ENCODE measurements at regions not wholly inside any gene's neighbourhood (a gene's known extent, or its start where the extent isn't known, plus 50 kb on each side); places are given as distances from the start of the nearest gene placed in this dataset.
"Not testable (repeated sequence)": the region's sequence is repeated elsewhere in the genome, so short reads cannot be mapped to it uniquely, and the experiment has no call there.

- DNase-seq (ENCODE audit: low read depth, low spot score) = no peak
- no peak overlapping the region for H3K27ac ChIP-seq
Measured at GRCh38 chr12:71385155-71385554, 54.4 kb upstream of the LGR5 start.

DNA sequence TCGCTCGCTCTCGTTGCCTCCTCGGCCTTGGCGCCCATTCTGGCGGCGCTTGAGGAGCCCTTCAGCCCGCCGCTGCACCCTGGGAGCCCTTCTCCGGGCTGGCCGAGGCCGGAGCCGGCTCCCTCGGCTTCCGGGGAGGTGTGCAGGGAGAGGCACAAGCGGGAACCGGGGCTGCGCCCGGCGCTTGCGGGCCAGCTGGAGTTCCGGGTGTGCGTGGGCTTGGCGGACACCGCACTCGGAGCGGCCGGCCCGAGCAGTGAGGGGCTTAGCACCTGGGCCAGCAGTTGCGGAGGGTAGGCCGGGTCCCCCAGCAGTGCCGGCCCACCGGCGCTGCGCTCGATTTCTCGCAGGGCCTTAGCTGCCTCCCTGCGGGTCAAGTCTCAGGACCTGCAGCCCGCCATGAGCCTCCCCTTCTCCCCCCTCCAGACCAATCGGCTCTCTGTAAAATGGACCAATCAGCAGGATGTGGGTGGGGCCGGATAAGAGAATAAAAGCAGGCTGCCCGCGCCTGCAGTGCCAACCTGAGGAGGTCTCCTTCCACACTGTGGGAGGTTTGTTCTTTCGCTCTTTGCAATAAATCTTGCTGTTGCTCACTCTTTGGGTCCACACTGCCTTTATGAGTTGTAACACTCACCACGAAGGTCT, 62.8 kb upstream of the LGR5 start:
- not testable (repeated sequence) for DNase-seq (ENCODE audit: low read depth, low spot score); H3K27ac ChIP-seq

GRCh38 chr12:71371122-71371521, 68.5 kb upstream of the LGR5 start:
- H3K27ac ChIP-seq = no peak overlapping the region
- DNase-seq (ENCODE audit: low read depth, low spot score) = no peak

DNA sequence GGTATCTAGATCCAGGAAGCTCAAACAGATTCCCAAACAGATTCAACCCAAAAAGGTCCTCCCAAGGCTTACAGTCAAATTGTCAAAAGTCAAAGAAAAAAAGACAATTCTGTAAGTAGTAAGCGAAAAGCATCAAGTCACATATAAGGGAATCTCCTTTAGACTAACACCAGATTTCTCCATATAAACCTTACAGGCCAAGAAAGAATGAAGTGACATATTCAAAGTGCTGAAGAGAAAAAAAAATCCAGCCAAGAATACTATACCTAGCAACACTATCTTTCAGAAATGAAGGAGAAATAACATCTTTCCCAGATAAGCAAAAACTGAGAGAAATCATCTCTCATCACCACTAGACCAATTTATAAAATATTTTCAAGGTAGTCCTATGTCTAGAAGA, 79.6 kb upstream of the LGR5 start:
- no peak for DNase-seq (ENCODE audit: low read depth, low spot score)
- no peak overlapping the region for H3K27ac ChIP-seq

DNA sequence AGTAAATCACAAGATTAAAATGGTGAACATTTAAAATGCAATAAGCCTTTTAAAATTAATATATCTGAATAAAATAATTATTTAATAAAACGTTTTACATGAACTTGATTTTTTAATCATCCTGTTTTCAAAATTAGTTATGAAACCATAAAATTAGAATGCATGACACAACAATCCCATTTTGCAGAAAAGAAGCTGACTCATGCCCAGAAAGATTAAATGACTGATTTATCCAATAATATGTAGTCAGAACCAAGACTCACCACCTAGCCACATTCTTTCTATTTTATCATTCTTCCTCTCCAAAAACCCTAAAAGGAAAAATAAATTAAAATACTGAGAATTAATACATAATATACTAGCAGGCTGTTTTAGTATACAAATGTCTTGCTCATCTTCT, 83.0 kb upstream of the LGR5 start:
- DNase-seq (ENCODE audit: low read depth, low spot score) = no peak
- H3K27ac ChIP-seq = no peak overlapping the region

DNA sequence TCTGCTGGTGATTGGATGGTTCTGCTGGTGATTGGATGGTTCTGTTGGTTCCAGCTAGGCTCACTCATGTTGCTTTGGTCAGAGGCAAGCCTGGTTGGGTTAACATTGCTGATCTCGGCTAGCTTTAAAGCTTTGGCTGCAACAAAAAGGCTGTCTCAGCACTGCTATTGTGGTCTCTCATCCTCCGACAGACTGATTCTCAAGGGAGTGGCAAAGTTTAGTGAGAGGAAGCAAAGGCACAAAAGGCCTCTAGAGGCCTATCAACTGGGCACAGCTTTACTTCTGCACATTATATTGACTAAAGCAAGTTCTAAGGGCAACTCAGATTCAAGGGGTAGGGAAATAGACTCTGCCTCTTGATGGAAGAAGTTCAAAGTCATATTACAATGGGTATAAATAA, 84.7 kb upstream of the LGR5 start:
- no peak overlapping the region for H3K27ac ChIP-seq
- DNase-seq (ENCODE audit: low read depth, low spot score) = no peak

DNA sequence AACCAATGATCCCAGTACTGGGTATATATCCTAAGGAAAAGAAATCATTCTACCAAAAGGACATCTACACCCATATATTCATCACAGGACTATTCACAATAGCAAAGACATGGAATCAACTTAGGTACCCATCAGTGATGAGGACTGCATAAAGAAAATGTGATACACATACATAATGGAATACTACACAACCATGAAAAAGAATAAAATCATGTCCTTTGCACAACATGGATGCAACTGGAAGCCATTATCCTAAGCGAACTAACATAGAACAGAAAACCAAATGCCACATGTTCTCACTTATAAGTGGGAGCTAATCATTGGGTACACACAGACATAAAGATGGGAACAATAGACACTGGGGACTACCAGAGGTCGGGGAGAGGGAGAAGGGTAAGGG, 86.0 kb upstream of the LGR5 start:
- H3K27ac ChIP-seq = no peak overlapping the region
- DNase-seq (ENCODE audit: low read depth, low spot score) = no peak

GRCh38 chr12:71349950-71350349, 89.6 kb upstream of the LGR5 start:
- no peak overlapping the region for H3K27ac ChIP-seq
- no peak for DNase-seq (ENCODE audit: low read depth, low spot score)

DNA sequence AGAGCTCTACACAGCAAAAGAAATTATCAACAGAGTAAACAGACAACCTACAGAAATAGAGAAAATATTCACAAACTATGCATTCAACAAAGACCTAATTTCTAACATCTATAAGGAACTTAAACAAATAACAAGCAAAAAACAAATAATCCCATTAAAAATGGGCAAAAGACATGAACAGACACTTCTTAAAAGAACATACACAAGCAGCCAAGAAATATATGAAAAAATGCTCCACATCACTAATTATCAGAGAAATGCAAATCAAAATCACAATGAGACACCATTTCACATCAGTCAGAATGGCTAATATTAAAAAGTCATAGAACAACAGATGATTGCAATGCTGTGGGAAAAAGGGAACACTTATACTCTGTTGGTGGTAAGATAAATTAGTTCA, 100.7 kb upstream of the LGR5 start:
- DNase-seq (ENCODE audit: low read depth, low spot score) = no peak

GRCh38 chr12:71335963-71336257, 103.7 kb upstream of the LGR5 start:
- no peak overlapping the region for H3K27ac ChIP-seq
- no peak for DNase-seq (ENCODE audit: low read depth, low spot score)

More for the DNA sequence above, 100.7 kb upstream of the LGR5 start:
- H3K27ac ChIP-seq = no peak overlapping the region

DNA sequence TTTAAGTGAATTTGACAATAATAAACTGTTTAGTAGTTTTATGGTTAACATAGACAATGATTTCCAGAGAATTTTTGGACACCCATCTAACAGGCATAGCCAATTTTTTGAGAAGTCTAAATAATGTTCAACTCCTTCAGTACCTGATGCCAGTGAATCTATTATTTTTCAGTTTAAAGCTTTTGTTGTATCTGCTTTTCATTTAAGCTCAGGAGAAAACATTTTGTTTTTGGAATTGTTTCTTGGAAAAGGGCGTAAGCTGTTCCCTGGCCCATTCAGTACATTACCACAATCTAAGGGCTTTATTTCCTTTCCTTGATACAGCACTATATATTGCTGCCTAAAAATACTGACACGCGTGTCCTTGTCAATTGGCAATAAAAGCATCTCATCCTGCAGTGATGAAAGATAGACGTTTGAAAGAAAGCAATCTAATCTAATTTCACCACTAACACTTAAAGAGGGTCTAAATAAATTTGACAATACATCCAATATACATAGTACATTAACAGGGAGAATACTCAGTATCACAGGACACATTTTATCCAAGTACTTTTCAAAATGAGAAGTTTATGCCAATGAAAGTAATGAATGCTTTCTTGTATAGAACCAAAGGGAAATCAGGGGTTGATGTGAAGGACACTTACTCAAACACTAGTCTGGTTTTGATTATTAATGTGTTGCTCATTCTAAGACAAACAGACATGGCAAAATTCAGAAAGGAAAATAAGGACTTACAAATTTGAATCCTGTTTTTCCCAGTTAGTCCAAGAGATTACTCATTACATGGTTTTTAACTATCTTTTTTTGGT, 104.2 kb upstream of the LGR5 start:
- H3K27ac ChIP-seq = no peak overlapping the region
- no peak for DNase-seq (ENCODE audit: low read depth, low spot score)

- no peak for DNase-seq (ENCODE audit: low read depth, low spot score)
Measured at GRCh38 chr12:71333418-71333817, 106.2 kb upstream of the LGR5 start.

GRCh38 chr12:71329956-71330355, 109.6 kb upstream of the LGR5 start:
- no peak overlapping the region for H3K27ac ChIP-seq
- DNase-seq (ENCODE audit: low read depth, low spot score) = no peak

More at GRCh38 chr12:71333418-71333817, 106.2 kb upstream of the LGR5 start:
- H3K27ac ChIP-seq = no peak overlapping the region

DNA sequence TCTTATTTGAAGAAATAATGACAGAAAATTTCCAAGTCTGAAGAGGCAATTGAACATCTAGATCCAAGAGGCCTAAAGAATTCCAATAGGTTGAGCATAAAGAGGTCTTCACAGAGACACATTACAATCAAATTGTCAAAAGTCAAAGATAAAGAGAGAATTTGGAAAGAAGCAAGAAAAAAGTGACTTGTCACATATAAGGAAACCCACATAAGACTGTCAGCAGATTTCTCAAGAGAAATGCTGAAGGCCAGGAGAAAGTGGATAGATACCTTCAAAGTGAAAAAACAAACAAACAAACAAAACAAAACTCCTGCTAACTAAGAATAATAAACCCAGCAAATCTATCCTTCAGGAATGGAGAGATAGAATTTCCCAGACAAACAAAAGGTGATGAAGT, 118.1 kb upstream of the LGR5 start:
- no peak overlapping the region for H3K27ac ChIP-seq
- DNase-seq (ENCODE audit: low read depth, low spot score) = no peak

GRCh38 chr12:71321130-71321529, 118.5 kb upstream of the LGR5 start:
- no peak for DNase-seq (ENCODE audit: low read depth, low spot score)
- no peak overlapping the region for H3K27ac ChIP-seq

- peak overlapping the region; percentile 28 for H3K27ac ChIP-seq
- DNase-seq (ENCODE audit: low read depth, low spot score) = no peak
Measured at GRCh38 chr12:71315328-71315985, 124.1 kb upstream of the LGR5 start.

- no peak for DNase-seq (ENCODE audit: low read depth, low spot score)
- no peak overlapping the region for H3K27ac ChIP-seq
Measured at GRCh38 chr12:71312768-71313403, 126.7 kb upstream of the LGR5 start.

- DNase-seq (ENCODE audit: low read depth, low spot score); H3K27ac ChIP-seq: not testable (repeated sequence)
Measured at GRCh38 chr12:71311611-71312010, 128.0 kb upstream of the LGR5 start.

- DNase-seq (ENCODE audit: low read depth, low spot score) = no peak
- H3K27ac ChIP-seq = no peak overlapping the region
Measured at GRCh38 chr12:71306808-71307207, 132.8 kb upstream of the LGR5 start.

DNA sequence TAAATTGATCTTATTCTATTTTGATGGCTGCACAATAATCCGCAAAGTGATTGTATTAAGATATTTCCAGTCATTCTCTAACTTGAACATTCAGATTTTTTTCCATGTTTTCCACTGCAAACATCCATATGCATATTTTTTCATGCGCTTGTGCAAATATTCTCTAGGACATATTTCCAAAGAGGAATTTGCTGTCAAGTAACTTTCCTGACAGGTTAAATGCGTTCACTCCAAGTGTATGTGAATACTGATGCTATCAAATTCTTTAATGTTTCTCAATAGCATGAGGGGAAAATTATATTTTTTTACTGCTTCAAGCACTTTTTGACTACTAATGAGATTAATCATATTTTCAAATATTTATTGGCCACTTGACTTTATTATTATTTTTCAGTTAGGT, 135.3 kb upstream of the LGR5 start:
- H3K27ac ChIP-seq = no peak overlapping the region
- no peak for DNase-seq (ENCODE audit: low read depth, low spot score)

- DNase-seq (ENCODE audit: low read depth, low spot score) = no peak
- H3K27ac ChIP-seq = peak overlapping the region; percentile 19
Measured at GRCh38 chr12:71303199-71303598, 136.4 kb upstream of the LGR5 start.

All from epithelial cell of prostate (primary cell).